Common myeloid progenitor, CD34-positive (primary cell): ENCODE measurements at regions not wholly inside any gene's neighbourhood (a gene's known extent, or its start where the extent isn't known, plus 50 kb on each side); places are given as distances from the start of the nearest gene placed in this dataset.
A peak's percentile ranks its signal among the peaks of the same experiment; 100 is the strongest.

ENCODE experiments used
- CTCF ChIA-PET: fragments of 350-600 bp; sonication (Branson Sonifier 250); formaldehyde crosslinking; loops from one replicate; lab custom pipeline; 2021; ENCODE audit warnings: antibody characterized with exemption; lab: Charles Lee
- POLR2A ChIA-PET: fragments of 350-600 bp; sonication (Branson Sonifier 250); formaldehyde crosslinking; loops from one replicate; lab custom pipeline; 2021; ENCODE audit warnings: antibody characterized with exemption; lab: Charles Lee
- DNase-seq, 3 donors: peaks; one replicate each; pipeline versions ENCODE4 v3.0.0 to v3.0.0-alpha.2; 2013
- H3K27ac ChIP-seq, 2 experiments: 1 replicate in 1 of 2; 2 replicates in 1 of 2; pipeline ENCODE4 v1.7.0; 2013; ENCODE audit warnings: inconsistent platforms in 2 of 2, low read length in 2 of 2, mild to moderate bottlenecking in 2 of 2, low read depth in 1 of 2, moderate library complexity in 1 of 2; ENCODE audit not compliant: severe bottlenecking in 2 of 2, insufficient read depth in 1 of 2, poor library complexity in 1 of 2
- H3K27me3 ChIP-seq, 5 experiments: replicated peaks in 2 of 5; 1 replicate in 3 of 5; 2 replicates in 2 of 5; pipeline versions ENCODE4 v1.6.1 to v1.7.0; 2013; ENCODE audit warnings: low read length in 4 of 5, mild to moderate bottlenecking in 2 of 5, moderate library complexity in 2 of 5, inconsistent platforms in 1 of 5; ENCODE audit not compliant: insufficient read depth in 5 of 5, control insufficient read depth in 4 of 5
- H3K36me3 ChIP-seq, 4 experiments: 1 replicate in 2 of 4; 2 replicates in 2 of 4; pipeline versions ENCODE4 v1.6.1 to v1.7.0; 2013; ENCODE audit warnings: low read length in 3 of 4, control low read depth in 1 of 4, mild to moderate bottlenecking in 1 of 4; ENCODE audit not compliant: control insufficient read depth in 4 of 4, insufficient read depth in 4 of 4
- H3K4me1 ChIP-seq, 4 experiments: 1 replicate in 3 of 4; 2 replicates in 1 of 4; pipeline versions ENCODE4 v1.6.1 to v1.7.1; 2013; ENCODE audit warnings: low read length in 3 of 4, mild to moderate bottlenecking in 3 of 4, control low read depth in 1 of 4, inconsistent platforms in 1 of 4, moderate library complexity in 1 of 4; ENCODE audit not compliant: control insufficient read depth in 4 of 4, insufficient read depth in 4 of 4; ENCODE audit errors: control extremely low read depth in 1 of 4
- H3K4me3 ChIP-seq, 7 experiments: 1 replicate in 4 of 7; 2 replicates in 3 of 7; pipeline versions ENCODE4 v1.5.1 to v1.7.0; 2013; ENCODE audit warnings: mild to moderate bottlenecking in 7 of 7, low read length in 6 of 7, moderate library complexity in 6 of 7, inconsistent platforms in 2 of 7, low read depth in 2 of 7, control low read depth in 1 of 7; ENCODE audit not compliant: insufficient read depth in 4 of 7, control insufficient read depth in 1 of 7; ENCODE audit errors: extremely low read depth in 1 of 7
- H3K9me3 ChIP-seq, 5 experiments: 1 replicate in 4 of 5; 2 replicates in 1 of 5; pipeline versions ENCODE4 v1.6.1 to v1.7.1; 2013; ENCODE audit warnings: low read length in 4 of 5, mild to moderate bottlenecking in 2 of 5, inconsistent platforms in 1 of 5, low read depth in 1 of 5, moderate library complexity in 1 of 5; ENCODE audit not compliant: control insufficient read depth in 4 of 5, insufficient read depth in 2 of 5; ENCODE audit errors: control extremely low read depth in 1 of 5
- WGBS: methylation state at CpG from one replicate; pipeline ENCODE4 v1.1.5; 2013; ENCODE audit not compliant: insufficient coverage; 5-methylcytosine and 5-hydroxymethylcytosine counted together

DNA sequence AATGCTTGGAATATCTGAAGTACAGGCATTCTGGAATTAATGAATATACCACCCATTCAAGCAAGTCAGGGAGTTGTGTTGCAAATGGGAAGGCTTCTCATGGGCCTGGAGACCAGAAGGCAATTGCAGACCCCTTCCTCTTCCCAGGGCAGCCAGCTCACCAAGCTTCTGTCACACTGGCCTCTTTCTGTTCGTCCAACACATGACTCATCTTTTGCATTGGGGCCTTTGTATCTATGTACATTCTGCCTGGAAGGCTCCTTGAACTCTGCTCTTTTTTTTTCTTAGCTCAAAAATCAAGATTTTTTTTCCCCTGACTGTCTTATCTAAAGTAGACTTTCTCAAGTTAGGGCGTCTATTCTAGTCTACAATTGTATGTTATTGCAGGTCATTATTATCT lies 132.9 kb upstream of the MYLIP start:
- no peaks in the 10 kb centered on the region for H3K9me3 ChIP-seq
- H3K4me1 ChIP-seq, result peaks cover 0 to 30% (median 20%) of the 10 kb centered on the region in 4 experiments
- H3K27me3 ChIP-seq, result no peaks in the 10 kb centered on the region
- ChIA-PET CTCF (no interaction called here), POLR2A (no interaction called here)
- 90% methylated on average over 2 of the region's 2 CpGs for WGBS
- H3K4me3 ChIP-seq, result no peak overlapping the region
- no peak overlapping the region for H3K27ac ChIP-seq
- no peaks in the 10 kb centered on the region for H3K36me3 ChIP-seq
- DNase-seq, result peak in 2 of 3 donors; percentile 27 to 46

DNA sequence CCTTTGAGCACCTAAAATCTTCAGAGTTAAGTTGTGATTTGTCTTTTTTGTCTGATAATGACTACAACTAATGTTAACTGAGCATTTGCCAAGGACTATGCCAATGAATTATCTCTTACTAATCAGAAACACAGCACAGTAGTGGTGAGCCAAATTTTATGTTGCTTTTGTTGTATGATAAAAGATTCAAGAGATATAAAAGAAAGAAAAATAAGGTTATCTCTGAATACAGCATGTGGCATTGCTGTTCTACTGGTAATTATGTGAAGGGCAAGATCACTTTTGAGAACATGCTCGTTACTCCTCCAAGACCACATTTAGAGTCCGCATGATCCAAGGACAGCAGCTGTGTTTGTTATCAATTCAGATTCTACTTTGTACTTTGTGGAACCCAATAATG lies 133.4 kb upstream of the MYLIP start:
- ChIA-PET POLR2A (no interaction called here), CTCF (no interaction called here)
- Histone ChIP-seq H3K27me3 (no peaks in the 10 kb centered on the region), H3K4me3 (no peak overlapping the region), H3K27ac (no peak overlapping the region), H3K9me3 (no peaks in the 10 kb centered on the region), H3K4me1 (peaks cover 0 to 30% (median 20%) of the 10 kb centered on the region in 4 experiments), H3K36me3 (no peaks in the 10 kb centered on the region)
- WGBS, result no CpG with 5 or more reads among the region's 2 CpGs
- peak in 2 of 3 donors; percentile 21 to 41 for DNase-seq

DNA sequence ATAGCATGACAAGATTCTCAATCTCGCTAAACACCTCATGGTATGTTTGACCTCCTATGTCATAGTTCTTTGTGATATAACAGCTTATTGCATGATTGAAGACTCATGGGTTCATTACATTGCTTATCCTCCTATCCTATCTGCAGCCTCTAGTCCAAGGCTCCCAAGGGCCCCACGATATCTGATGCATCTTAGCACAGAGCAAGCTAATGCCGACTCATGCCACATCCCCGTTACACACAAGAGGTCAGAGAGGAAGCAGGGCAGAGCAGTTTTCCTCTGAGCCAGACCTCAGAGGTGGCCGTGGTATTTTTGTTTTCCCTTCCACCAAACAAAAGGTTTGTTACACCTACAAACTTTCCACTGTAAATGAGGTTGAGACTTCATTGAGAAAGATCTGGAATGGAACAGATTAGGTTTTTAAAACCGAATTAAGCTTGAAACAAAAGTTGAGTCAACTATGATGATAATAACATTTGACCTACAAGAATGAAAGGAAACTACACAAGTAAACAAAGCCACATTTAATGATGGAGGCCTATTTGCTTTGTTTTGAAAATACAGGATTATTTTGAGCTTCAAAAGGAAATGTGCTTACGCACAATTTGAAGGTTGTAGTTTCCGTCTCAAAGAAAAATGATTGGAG lies 133.9 kb upstream of the MYLIP start:
- no peaks in the 10 kb centered on the region for H3K9me3 ChIP-seq
- ChIA-PET CTCF (no interaction called here), POLR2A (no interaction called here)
- 31% methylated on average over 5 of the region's 8 CpGs for WGBS
- no peak overlapping the region for H3K27ac ChIP-seq
- no peaks in the 10 kb centered on the region for H3K27me3 ChIP-seq
- H3K4me1 ChIP-seq, result peaks cover 0 to 30% (median 20%) of the 10 kb centered on the region in 4 experiments
- H3K36me3 ChIP-seq, result no peaks in the 10 kb centered on the region
- DNase-seq, result peak; percentile 22 to 58 (median 42)
- H3K4me3 ChIP-seq, result no peak overlapping the region

DNA sequence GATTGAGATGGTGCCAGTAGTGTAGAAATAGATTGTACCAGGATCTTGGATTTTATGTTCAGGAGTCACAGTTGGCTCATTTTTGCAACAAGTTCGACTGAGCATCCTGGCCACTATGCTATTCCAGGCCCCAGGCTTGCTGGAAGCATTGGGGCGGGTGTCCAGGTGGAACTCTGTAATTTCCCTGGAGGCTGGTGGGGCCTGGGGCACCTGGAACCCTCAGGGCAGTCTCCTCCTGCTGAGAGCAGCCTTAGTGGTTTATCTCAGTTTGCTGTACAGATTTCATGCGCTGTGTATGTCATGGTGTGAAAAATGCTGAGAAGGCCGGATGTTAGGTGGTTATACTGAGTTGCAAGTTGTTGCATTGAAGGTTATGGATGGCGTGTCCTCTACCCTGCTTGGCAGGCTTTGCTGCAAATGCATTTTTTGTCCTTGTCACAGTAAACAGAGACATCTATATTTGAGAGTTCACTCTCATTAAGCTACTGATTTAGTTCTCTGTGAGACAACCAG lies 135.1 kb upstream of the MYLIP start:
- no peak for DNase-seq
- H3K27me3 ChIP-seq, result no peaks in the 10 kb centered on the region
- H3K4me3 ChIP-seq, result no peak overlapping the region
- no peaks in the 10 kb centered on the region for H3K36me3 ChIP-seq
- H3K27ac ChIP-seq, result no peak overlapping the region
- peaks cover 0 to 30% (median 20%) of the 10 kb centered on the region in 4 experiments for H3K4me1 ChIP-seq
- no peaks in the 10 kb centered on the region for H3K9me3 ChIP-seq
- WGBS, result 100% methylated on average over 4 of the region's 5 CpGs
- ChIA-PET POLR2A (no interaction called here), CTCF (no interaction called here)

DNA sequence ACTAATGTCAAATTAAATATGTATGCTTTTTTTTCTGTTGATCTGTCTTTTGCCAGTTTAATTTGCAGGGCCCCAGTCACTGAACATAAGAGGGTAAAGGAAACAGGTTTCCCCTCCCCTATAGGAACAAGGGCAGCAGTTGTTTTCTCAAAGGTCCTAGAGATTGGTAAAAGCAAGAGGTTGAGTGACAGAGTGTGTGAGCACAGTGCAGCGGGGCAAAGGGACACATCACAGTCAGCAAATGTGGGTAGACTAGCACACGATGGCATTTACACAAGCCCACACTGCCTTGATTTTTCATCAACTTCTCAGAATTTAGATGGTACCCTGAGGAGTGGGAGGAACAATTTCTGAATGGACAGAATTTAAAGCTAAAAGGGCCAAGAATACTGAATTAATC lies 138.7 kb upstream of the MYLIP start:
- Histone ChIP-seq H3K36me3 (no peaks in the 10 kb centered on the region), H3K4me1 (peaks cover 2 to 19% (median 12%) of the 10 kb centered on the region in 4 experiments), H3K9me3 (no peaks in the 10 kb centered on the region), H3K27ac (no peak overlapping the region), H3K27me3 (peaks cover 0 to 2% (median 0%) of the 10 kb centered on the region in 5 experiments), H3K4me3 (no peak overlapping the region)
- ChIA-PET CTCF (no interaction called here), POLR2A (interaction anchor here (0.5 kb wide), 1 partner anchor 148 kb away, joined by 4 read pairs; no protein-coding TSS in a partner anchor)
- no CpG with 5 or more reads among the region's 2 CpGs for WGBS
- no peak for DNase-seq

DNA sequence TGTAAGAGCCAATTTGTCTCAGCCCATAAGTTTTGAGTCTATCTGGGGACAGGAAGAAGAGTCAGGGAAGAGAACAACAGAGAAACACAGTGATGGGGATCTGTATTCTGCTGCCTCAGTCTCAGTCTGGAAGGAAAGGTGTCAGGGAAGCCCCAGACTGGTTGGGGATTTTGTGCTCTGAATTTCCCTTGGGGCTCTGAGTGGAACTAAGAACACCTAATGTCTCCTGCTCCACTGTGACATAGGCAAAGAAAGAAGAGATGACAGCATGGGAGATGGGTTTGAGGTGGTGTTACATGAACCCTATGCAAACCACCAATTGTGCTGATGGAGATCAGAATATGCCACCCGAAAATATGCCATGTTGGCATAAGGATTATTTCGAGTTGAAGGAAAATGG lies 139.5 kb upstream of the MYLIP start:
- H3K27me3 ChIP-seq, result peaks cover 0 to 2% (median 0%) of the 10 kb centered on the region in 5 experiments
- H3K27ac ChIP-seq, result no peak overlapping the region
- H3K9me3 ChIP-seq, result no peaks in the 10 kb centered on the region
- H3K4me3 ChIP-seq, result no peak overlapping the region
- no peak for DNase-seq
- CTCF ChIA-PET, result interaction anchor here (1.7 kb wide), 1 partner anchor 15 kb away, joined by 4 read pairs; no protein-coding TSS in a partner anchor
- 100% methylated on average over 2 of the region's 2 CpGs for WGBS
- POLR2A ChIA-PET, result no interaction called here
- H3K4me1 ChIP-seq, result peaks cover 1 to 13% (median 5%) of the 10 kb centered on the region in 4 experiments
- no peaks in the 10 kb centered on the region for H3K36me3 ChIP-seq

DNA sequence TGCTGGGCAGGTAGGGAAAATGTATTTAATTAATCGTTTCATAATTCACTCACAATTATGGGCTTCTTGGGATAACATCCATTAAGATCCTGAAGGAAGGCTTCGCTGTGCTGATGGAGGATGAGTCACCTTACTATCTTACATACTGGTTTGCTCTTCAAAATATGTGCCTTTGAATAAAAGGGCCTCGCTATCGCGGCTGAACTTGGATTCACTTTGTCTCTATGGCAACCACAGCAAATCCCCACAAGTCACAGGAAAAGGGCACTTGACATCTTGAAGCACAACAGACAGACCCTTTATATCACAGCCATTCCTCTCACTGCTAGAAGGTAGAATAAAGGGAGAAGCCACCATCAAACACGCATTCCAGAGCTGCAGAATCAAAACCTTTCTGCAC lies 141.3 kb upstream of the MYLIP start:
- POLR2A ChIA-PET, result no interaction called here
- no peaks in the 10 kb centered on the region for H3K9me3 ChIP-seq
- H3K4me1 ChIP-seq, result peaks cover 0 to 11% (median 5%) of the 10 kb centered on the region in 4 experiments
- H3K27ac ChIP-seq, result no peak overlapping the region
- H3K4me3 ChIP-seq, result no peak overlapping the region
- H3K27me3 ChIP-seq, result peaks cover 0 to 2% (median 0%) of the 10 kb centered on the region in 5 experiments
- DNase-seq, result peak; percentile 23 to 86 (median 79)
- 30% methylated on average over 5 of the region's 6 CpGs for WGBS
- CTCF ChIA-PET, result interaction anchor here (0.7 to 1.7 kb wide), 3 partner anchors 9 to 69 kb away, joined by 3 to 4 read pairs (median 3); no protein-coding TSS in a partner anchor
- no peaks in the 10 kb centered on the region for H3K36me3 ChIP-seq
